ENCODE measurements at regions not wholly inside any gene's neighbourhood (a gene's known extent, or its start where the extent isn't known, plus 50 kb on each side); places are given as distances from the start of the nearest gene placed in this dataset.

DNA sequence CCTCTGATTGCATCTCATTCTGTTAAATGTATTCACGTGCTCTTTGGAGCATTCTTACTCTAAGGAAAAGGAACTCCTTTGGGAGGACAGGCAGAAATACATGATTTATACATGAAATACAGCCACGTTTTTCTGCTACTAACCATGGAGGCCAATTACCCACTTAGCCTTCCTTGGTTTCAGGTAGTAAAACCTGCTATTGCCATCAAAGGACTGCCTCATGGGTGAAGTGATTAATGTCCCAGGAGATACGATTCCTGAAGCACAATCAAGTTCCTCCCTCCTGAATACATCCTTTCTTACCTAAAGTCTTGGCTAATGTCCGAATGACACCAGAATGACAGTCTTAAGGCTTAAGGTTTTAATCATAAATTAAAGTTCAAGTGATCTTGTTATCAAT, 58.5 kb upstream of the PIK3CG start:
- 59 to 64% (median 61%) methylated on average over 4 of the region's 4 CpGs for whole genome bisulfite sequencing, 5 donors
- intact Hi-C loops (cut with DNase I; ENCODE audit: low total_unique reads) = no loop called here
- Histone ChIP-seq H3K4me3 (no peak overlapping the region), H3K27ac (no peak overlapping the region), H3K9me3 (no peaks in the 10 kb centered on the region), H3K4me1 (no peaks in the 10 kb centered on the region), H3K27me3 (no peaks in the 10 kb centered on the region), H3K36me3 (no peaks in the 10 kb centered on the region)
- DNase-seq = no peak
- TF ChIP-seq POLR2A (IDR thresholded peaks at IDR 0.05) (no peak), EP300 (IDR thresholded peaks at IDR 0.05) (no peak), POLR2AphosphoS5 (IDR thresholded peaks at IDR 0.05) (no peak)
- TF ChIP-seq, protein P1, sequence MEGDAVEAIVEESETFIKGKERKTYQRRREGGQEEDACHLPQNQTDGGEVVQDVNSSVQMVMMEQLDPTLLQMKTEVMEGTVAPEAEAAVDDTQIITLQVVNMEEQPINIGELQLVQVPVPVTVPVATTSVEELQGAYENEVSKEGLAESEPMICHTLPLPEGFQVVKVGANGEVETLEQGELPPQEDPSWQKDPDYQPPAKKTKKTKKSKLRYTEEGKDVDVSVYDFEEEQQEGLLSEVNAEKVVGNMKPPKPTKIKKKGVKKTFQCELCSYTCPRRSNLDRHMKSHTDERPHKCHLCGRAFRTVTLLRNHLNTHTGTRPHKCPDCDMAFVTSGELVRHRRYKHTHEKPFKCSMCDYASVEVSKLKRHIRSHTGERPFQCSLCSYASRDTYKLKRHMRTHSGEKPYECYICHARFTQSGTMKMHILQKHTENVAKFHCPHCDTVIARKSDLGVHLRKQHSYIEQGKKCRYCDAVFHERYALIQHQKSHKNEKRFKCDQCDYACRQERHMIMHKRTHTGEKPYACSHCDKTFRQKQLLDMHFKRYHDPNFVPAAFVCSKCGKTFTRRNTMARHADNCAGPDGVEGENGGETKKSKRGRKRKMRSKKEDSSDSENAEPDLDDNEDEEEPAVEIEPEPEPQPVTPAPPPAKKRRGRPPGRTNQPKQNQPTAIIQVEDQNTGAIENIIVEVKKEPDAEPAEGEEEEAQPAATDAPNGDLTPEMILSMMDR (IDR thresholded peaks at IDR 0.05) = no peak

DNA sequence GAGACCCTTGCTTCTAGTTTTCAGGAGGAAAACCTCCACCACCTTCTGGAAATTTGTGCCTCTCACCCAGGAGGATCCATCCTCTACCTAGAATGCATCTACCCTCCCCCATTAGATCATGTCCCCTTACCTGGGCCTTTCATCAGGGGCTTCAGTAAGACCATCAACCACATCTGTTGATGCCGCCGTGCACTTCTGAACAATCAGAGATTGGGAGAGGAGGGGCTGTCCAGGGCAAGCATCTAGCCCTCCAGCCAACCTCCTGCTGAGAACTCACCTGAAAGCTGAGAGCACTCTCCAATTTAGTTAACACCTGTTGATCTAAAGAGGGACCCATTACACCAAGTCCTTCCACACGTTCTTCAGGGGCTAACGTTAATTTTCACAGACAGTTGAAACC, 57.6 kb upstream of the PIK3CG start:
- 76 to 85% (median 84%) methylated on average over 4 of the region's 4 CpGs for whole genome bisulfite sequencing, 5 donors
- Histone ChIP-seq H3K36me3 (no peaks in the 10 kb centered on the region), H3K27ac (no peak overlapping the region), H3K4me1 (no peaks in the 10 kb centered on the region), H3K9me3 (no peaks in the 10 kb centered on the region), H3K4me3 (no peak overlapping the region), H3K27me3 (no peaks in the 10 kb centered on the region)
- TF ChIP-seq EP300 (IDR thresholded peaks at IDR 0.05) (no peak), POLR2A (IDR thresholded peaks at IDR 0.05) (no peak), POLR2AphosphoS5 (IDR thresholded peaks at IDR 0.05) (no peak)
- TF ChIP-seq, protein P1 (IDR thresholded peaks at IDR 0.05) = no peak
- no peak for DNase-seq
- intact Hi-C loops (cut with DNase I; ENCODE audit: low total_unique reads) = no loop called here

DNA sequence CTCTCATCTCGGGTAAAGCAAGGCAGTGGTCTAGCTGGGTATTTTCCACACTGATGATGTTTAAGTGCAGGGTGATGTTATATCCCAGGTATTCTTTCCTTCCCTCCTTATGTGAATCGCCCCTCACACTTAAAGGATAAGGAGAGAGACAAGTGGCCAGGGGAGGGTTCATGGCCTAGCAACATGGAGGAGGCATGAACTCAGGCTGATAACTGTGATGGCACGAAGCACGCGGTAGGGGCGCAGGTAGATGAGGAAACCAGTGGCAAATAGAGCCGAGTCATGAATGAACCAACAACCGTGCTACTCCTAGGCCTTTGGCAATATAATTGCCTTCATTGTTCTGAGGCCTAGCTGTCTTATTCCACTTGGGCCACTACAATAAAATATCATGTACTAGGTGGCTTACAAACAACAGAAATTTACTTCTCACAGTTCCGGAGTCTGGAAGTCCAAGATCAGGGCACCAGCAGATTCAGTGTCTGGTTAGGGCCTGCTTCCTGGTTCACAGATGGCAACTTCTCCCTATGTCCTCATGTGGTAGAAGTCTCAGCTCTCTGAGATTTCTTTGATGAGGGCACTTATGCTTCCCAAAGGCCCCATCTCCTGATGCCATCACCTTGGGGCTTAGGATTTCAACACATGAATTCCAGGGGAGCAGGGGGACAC, 56.0 kb upstream of the PIK3CG start:
- no peak overlapping the region for H3K4me3 ChIP-seq
- DNase-seq = no peak
- H3K36me3 ChIP-seq = no peaks in the 10 kb centered on the region
- WGBS, 5 donors = 91 to 96% (median 95%) methylated on average over 9 of the region's 9 CpGs
- H3K27ac ChIP-seq = no peak overlapping the region
- H3K27me3 ChIP-seq = no peaks in the 10 kb centered on the region
- intact Hi-C loops (cut with DNase I; ENCODE audit: low total_unique reads) = no loop called here
- TF ChIP-seq POLR2AphosphoS5 (IDR thresholded peaks at IDR 0.05) (no peak), EP300 (IDR thresholded peaks at IDR 0.05) (no peak), POLR2A (IDR thresholded peaks at IDR 0.05) (no peak)
- TF ChIP-seq, protein P1 (IDR thresholded peaks at IDR 0.05) = no peak
- H3K4me1 ChIP-seq = no peaks in the 10 kb centered on the region
- H3K9me3 ChIP-seq = no peaks in the 10 kb centered on the region

DNA sequence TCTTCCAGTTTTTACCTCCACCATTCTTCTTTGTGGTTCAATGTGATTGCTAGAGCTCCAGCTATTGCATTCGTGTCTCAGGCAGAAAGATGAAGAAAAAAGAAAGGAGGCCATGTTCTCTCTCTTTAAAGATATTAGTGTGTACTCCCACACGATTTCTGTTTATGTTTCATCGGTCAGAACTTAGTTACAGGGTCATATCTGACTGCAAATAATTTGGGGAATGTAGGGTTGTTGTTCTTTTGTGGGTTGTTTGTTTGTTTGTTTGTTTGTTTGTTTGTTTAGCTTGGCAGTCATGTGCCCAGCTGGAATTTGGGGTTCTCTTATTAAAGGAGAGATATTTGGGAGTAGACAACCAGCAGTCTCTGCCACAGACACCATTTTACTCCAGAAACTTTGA, 53.6 kb upstream of the PIK3CG start:
- no peak for TF ChIP-seq POLR2A (IDR thresholded peaks at IDR 0.05)
- TF ChIP-seq, protein P1 (IDR thresholded peaks at IDR 0.05) = no peak
- TF ChIP-seq EP300 (IDR thresholded peaks at IDR 0.05) = no peak
- no peak for TF ChIP-seq POLR2AphosphoS5 (IDR thresholded peaks at IDR 0.05)
- no peaks in the 10 kb centered on the region for H3K9me3 ChIP-seq
- no peak for DNase-seq
- WGBS, 5 donors = 50 to 60% (median 53%) methylated on average over 3 of the region's 3 CpGs
- H3K4me3 ChIP-seq = no peak overlapping the region
- intact Hi-C loops (cut with DNase I; ENCODE audit: low total_unique reads) = no loop called here
- no peak overlapping the region for H3K27ac ChIP-seq
- no peaks in the 10 kb centered on the region for H3K27me3 ChIP-seq
- no peaks in the 10 kb centered on the region for H3K4me1 ChIP-seq
- no peaks in the 10 kb centered on the region for H3K36me3 ChIP-seq
